ENCODE measurements at regions not wholly inside any gene's neighbourhood (a gene's known extent, or its start where the extent isn't known, plus 50 kb on each side); places are given as distances from the start of the nearest gene placed in this dataset.

DNA sequence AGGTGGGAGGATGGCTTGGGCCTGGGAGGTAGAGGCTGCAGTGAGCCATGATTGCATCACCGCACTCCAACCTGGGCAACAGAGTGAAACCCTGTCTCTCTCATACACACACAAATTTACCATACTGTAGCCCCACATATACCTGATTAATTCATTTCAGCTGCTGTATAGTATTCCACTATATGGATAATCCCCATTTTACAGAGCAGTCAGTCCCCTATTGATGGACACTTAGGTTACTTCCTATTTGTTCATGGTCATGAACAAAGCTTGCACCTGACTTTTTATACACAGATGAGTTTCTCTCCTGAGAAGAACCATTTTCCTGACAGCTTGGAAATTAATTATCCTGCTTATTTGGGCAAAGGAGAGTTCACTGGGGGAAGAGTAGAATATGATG lies 59.2 kb downstream of the EMX2 start:
- DNase-seq (no peak), ATAC-seq (no peak)
- H3K4me1 Mint-ChIP-seq, result no peaks in the 10 kb centered on the region
- no peak overlapping the region for H3K27ac Mint-ChIP-seq
- H3K36me3 Mint-ChIP-seq (ENCODE audit: low read depth), result no peaks in the 10 kb centered on the region
- H3K9me3 ChIP-seq (ENCODE audit: control insufficient read depth, low read length, poor library complexity, severe bottlenecking), result no peaks in the 10 kb centered on the region
- no peak overlapping the region for H3K4me3 Mint-ChIP-seq
- peaks cover 21% of the 10 kb centered on the region for H3K27me3 Mint-ChIP-seq

DNA sequence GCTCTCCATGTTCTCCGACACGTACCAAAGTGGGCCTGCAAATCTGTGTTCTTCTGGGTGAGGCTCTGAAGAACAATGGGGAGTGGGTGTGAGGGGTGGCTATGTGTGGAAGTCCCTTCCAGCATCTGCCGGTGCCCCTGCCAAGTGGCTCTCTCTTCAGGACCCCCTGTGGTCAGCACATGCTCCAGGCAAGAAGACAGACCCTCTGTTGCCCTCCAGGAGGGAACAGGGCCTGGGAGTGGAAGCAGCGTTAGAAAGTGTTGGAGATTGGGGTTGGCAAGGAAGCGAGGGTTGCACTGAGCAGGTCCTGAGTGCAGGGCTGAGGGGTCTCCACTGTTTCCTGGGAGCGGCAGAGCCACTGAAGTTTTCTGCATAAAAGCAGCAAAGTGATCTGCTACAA lies 60.5 kb downstream of the EMX2 start:
- ATAC-seq, result no peak
- DNase-seq, result no peak
- no peaks in the 10 kb centered on the region for H3K36me3 Mint-ChIP-seq (ENCODE audit: low read depth)
- no peak overlapping the region for H3K27ac Mint-ChIP-seq
- no peaks in the 10 kb centered on the region for H3K9me3 ChIP-seq (ENCODE audit: control insufficient read depth, low read length, poor library complexity, severe bottlenecking)
- H3K27me3 Mint-ChIP-seq, result peaks cover 26% of the 10 kb centered on the region
- H3K4me1 Mint-ChIP-seq, result no peaks in the 10 kb centered on the region
- H3K4me3 Mint-ChIP-seq, result no peak overlapping the region

- Mint-ChIP-seq H3K4me3 (no peak overlapping the region), H3K27ac (no peak overlapping the region), H3K27me3 (peaks cover 26% of the 10 kb centered on the region), H3K36me3 (ENCODE audit: low read depth) (no peaks in the 10 kb centered on the region), H3K4me1 (no peaks in the 10 kb centered on the region)
- no peak for ATAC-seq
- H3K9me3 ChIP-seq (ENCODE audit: control insufficient read depth, low read length, poor library complexity, severe bottlenecking), result no peaks in the 10 kb centered on the region
- no peak for DNase-seq
Measured at GRCh38 chr10:117603726-117604125, 61.2 kb downstream of the EMX2 start.

- DNase-seq (no peak), ATAC-seq (no peak)
- peaks cover 53% of the 10 kb centered on the region for H3K27me3 Mint-ChIP-seq
- no peaks in the 10 kb centered on the region for H3K9me3 ChIP-seq (ENCODE audit: control insufficient read depth, low read length, poor library complexity, severe bottlenecking)
- no peaks in the 10 kb centered on the region for H3K36me3 Mint-ChIP-seq (ENCODE audit: low read depth)
- H3K4me1 Mint-ChIP-seq, result no peaks in the 10 kb centered on the region
- H3K4me3 Mint-ChIP-seq, result no peak overlapping the region
- H3K27ac Mint-ChIP-seq, result no peak overlapping the region
Measured at GRCh38 chr10:117609095-117609795, 66.7 kb downstream of the EMX2 start.

DNA sequence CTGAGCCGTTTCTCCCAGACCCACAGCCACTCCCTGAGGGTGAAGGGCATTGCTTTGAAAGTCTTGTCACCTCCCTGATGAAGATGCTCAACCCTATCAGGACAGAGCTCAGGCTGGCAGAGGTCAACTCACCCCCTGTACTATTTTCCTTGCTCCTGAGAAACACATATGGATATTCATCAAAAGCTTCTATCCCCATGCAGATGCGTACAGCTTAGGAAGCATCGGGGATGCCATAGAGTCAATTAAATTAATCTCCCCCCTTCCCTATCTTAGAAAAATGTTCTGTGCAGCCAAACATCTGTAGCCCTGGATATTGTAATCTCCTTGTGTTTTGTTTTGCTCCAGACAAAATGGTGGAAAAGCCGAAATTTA lies 67.2 kb downstream of the EMX2 start:
- H3K4me3 Mint-ChIP-seq, result no peak overlapping the region
- H3K4me1 Mint-ChIP-seq, result no peaks in the 10 kb centered on the region
- H3K27ac Mint-ChIP-seq, result no peak overlapping the region
- no peaks in the 10 kb centered on the region for H3K9me3 ChIP-seq (ENCODE audit: control insufficient read depth, low read length, poor library complexity, severe bottlenecking)
- no peak for DNase-seq
- peaks cover 49% of the 10 kb centered on the region for H3K27me3 Mint-ChIP-seq
- ATAC-seq, result no peak
- no peaks in the 10 kb centered on the region for H3K36me3 Mint-ChIP-seq (ENCODE audit: low read depth)

DNA sequence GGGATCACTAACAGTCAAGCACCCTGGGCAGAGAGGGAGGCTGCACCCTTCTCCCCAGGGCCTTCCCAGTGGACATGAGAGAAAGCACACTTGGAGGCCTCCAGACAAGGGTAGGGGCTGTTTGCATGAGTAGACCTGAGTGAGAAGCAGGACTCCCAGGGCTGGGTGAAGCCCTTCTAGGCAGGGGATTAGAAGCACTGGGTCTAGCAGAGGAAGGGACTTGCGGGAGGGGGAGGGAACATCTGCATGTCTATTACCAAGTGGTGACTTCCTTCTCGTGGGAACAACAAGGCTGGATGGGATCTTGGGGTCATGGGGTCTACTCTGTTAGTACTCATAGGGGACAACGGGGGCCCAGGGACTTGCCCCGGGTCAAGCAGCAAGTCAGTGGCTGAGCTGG lies 67.8 kb downstream of the EMX2 start:
- H3K9me3 ChIP-seq (ENCODE audit: control insufficient read depth, low read length, poor library complexity, severe bottlenecking), result no peaks in the 10 kb centered on the region
- no peak for DNase-seq
- Mint-ChIP-seq H3K27ac (no peak overlapping the region), H3K27me3 (peaks cover 49% of the 10 kb centered on the region), H3K36me3 (ENCODE audit: low read depth) (no peaks in the 10 kb centered on the region), H3K4me3 (no peak overlapping the region), H3K4me1 (no peaks in the 10 kb centered on the region)
- ATAC-seq, result no peak

GRCh38 chr10:117612113-117612512 lies 69.6 kb downstream of the EMX2 start:
- H3K9me3 ChIP-seq (ENCODE audit: control insufficient read depth, low read length, poor library complexity, severe bottlenecking), result no peaks in the 10 kb centered on the region
- Mint-ChIP-seq H3K4me1 (no peaks in the 10 kb centered on the region), H3K27me3 (peaks cover 53% of the 10 kb centered on the region), H3K4me3 (no peak overlapping the region), H3K36me3 (ENCODE audit: low read depth) (no peaks in the 10 kb centered on the region), H3K27ac (no peak overlapping the region)
- DNase-seq (no peak), ATAC-seq (no peak)

GRCh38 chr10:117615649-117616048 lies 73.1 kb downstream of the EMX2 start:
- no peaks in the 10 kb centered on the region for H3K36me3 Mint-ChIP-seq (ENCODE audit: low read depth)
- H3K9me3 ChIP-seq (ENCODE audit: control insufficient read depth, low read length, poor library complexity, severe bottlenecking), result no peaks in the 10 kb centered on the region
- H3K4me3 Mint-ChIP-seq, result no peak overlapping the region
- no peak overlapping the region for H3K27ac Mint-ChIP-seq
- ATAC-seq, result no peak
- DNase-seq, result no peak
- H3K4me1 Mint-ChIP-seq, result no peaks in the 10 kb centered on the region
- peaks cover 51% of the 10 kb centered on the region for H3K27me3 Mint-ChIP-seq

DNA sequence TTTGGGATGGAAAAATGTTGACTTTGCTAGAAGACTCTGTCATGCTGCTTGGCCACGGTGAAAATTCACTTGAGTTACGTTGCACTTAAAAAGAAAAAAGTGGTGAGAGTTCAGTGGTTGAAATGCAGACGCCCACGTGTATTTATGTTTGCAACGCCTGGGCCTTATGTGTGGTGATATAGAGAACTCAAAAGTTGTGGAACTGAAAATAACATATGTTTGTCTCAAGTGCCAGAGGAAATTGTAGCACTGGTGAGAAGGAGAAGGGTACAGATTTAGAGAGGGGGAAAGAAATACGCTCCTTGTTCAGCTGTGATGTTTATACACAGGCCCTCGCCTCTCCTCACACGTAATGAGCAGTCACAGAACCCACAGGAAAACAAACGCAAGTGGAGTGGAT lies 73.6 kb downstream of the EMX2 start:
- ATAC-seq (no peak), DNase-seq (no peak)
- H3K4me1 Mint-ChIP-seq, result no peaks in the 10 kb centered on the region
- no peak overlapping the region for H3K27ac Mint-ChIP-seq
- no peaks in the 10 kb centered on the region for H3K9me3 ChIP-seq (ENCODE audit: control insufficient read depth, low read length, poor library complexity, severe bottlenecking)
- no peak overlapping the region for H3K4me3 Mint-ChIP-seq
- H3K27me3 Mint-ChIP-seq, result peaks cover 54% of the 10 kb centered on the region
- H3K36me3 Mint-ChIP-seq (ENCODE audit: low read depth), result no peaks in the 10 kb centered on the region

- H3K36me3 Mint-ChIP-seq (ENCODE audit: low read depth), result no peaks in the 10 kb centered on the region
- H3K27ac Mint-ChIP-seq, result no peak overlapping the region
- no peaks in the 10 kb centered on the region for H3K9me3 ChIP-seq (ENCODE audit: control insufficient read depth, low read length, poor library complexity, severe bottlenecking)
- ATAC-seq (no peak), DNase-seq (no peak)
- H3K27me3 Mint-ChIP-seq, result peaks cover 54% of the 10 kb centered on the region
- no peak overlapping the region for H3K4me3 Mint-ChIP-seq
- no peaks in the 10 kb centered on the region for H3K4me1 Mint-ChIP-seq
Measured at GRCh38 chr10:117617086-117617485, 74.5 kb downstream of the EMX2 start.

DNA sequence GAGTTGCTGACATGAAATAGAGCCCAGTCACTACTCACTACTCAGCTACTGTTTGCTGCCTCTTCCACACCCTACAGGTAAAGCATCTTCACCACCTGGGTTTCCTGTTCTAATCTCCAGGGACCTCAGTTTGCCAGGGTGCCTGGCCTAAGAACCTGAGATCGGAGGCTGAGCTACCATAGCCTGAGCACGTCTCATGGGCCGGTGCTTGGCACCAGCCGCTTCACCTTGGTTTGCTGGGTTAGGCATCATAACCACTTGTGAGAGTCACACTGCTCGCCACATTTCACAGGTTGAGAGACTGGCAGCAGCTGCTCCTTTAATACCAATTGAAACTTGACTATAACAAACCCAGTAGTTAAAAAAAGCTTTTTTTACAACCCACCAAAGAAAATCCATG lies 75.1 kb downstream of the EMX2 start:
- no peaks in the 10 kb centered on the region for H3K36me3 Mint-ChIP-seq (ENCODE audit: low read depth)
- ATAC-seq, result no peak
- H3K27ac Mint-ChIP-seq, result no peak overlapping the region
- H3K27me3 Mint-ChIP-seq, result peaks cover 54% of the 10 kb centered on the region
- H3K4me1 Mint-ChIP-seq, result no peaks in the 10 kb centered on the region
- no peaks in the 10 kb centered on the region for H3K9me3 ChIP-seq (ENCODE audit: control insufficient read depth, low read length, poor library complexity, severe bottlenecking)
- no peak for DNase-seq
- no peak overlapping the region for H3K4me3 Mint-ChIP-seq

- Mint-ChIP-seq H3K4me1 (no peaks in the 10 kb centered on the region), H3K4me3 (no peak overlapping the region), H3K27me3 (peaks cover 50% of the 10 kb centered on the region), H3K36me3 (ENCODE audit: low read depth) (no peaks in the 10 kb centered on the region), H3K27ac (no peak overlapping the region)
- ATAC-seq (no peak), DNase-seq (no peak)
- H3K9me3 ChIP-seq (ENCODE audit: control insufficient read depth, low read length, poor library complexity, severe bottlenecking), result no peaks in the 10 kb centered on the region
Measured at GRCh38 chr10:117619223-117619622, 76.7 kb downstream of the EMX2 start.

GRCh38 chr10:117619707-117620405 lies 77.3 kb downstream of the EMX2 start:
- ATAC-seq (no peak), DNase-seq (no peak)
- no peak overlapping the region for H3K4me3 Mint-ChIP-seq
- no peaks in the 10 kb centered on the region for H3K36me3 Mint-ChIP-seq (ENCODE audit: low read depth)
- no peaks in the 10 kb centered on the region for H3K4me1 Mint-ChIP-seq
- H3K27ac Mint-ChIP-seq, result no peak overlapping the region
- H3K27me3 Mint-ChIP-seq, result peaks cover 51% of the 10 kb centered on the region
- H3K9me3 ChIP-seq (ENCODE audit: control insufficient read depth, low read length, poor library complexity, severe bottlenecking), result no peaks in the 10 kb centered on the region

GRCh38 chr10:117621196-117621595 lies 78.7 kb downstream of the EMX2 start:
- no peak overlapping the region for H3K27ac Mint-ChIP-seq
- no peaks in the 10 kb centered on the region for H3K4me1 Mint-ChIP-seq
- H3K9me3 ChIP-seq (ENCODE audit: control insufficient read depth, low read length, poor library complexity, severe bottlenecking), result no peaks in the 10 kb centered on the region
- no peaks in the 10 kb centered on the region for H3K36me3 Mint-ChIP-seq (ENCODE audit: low read depth)
- DNase-seq (no peak), ATAC-seq (no peak)
- H3K27me3 Mint-ChIP-seq, result peaks cover 52% of the 10 kb centered on the region
- H3K4me3 Mint-ChIP-seq, result no peak overlapping the region

Measured in T-helper 17 cell (primary cell).